HG03025 (cell line): ENCODE measurements at regions not wholly inside any gene's neighbourhood (a gene's known extent, or its start where the extent isn't known, plus 50 kb on each side); places are given as distances from the start of the nearest gene placed in this dataset.
"Not testable (repeated sequence)": the region's sequence is repeated elsewhere in the genome, so short reads cannot be mapped to it uniquely, and the experiment has no call there.

Experiments used
- ATAC-seq: cut with Tn5 transposase; IDR thresholded peaks from one replicate; pipeline ENCODE4 v1.9.1; 2021; ENCODE audit warnings: mild to moderate bottlenecking, moderate library complexity; ENCODE audit not compliant: unreplicated experiment, low FRiP score

- peak; percentile 98 for ATAC-seq
These were observed 279.1 kb downstream of the TTC6 start for GRCh38 chr14:37874429-37875109.

- no peak for ATAC-seq
These were observed 292.8 kb downstream of the TTC6 start for GRCh38 chr14:37888234-37888633.

GRCh38 chr14:37889087-37889486 is 293.7 kb downstream of the TTC6 start:
- no peak for ATAC-seq

- no peak for ATAC-seq
These were observed 294.7 kb downstream of the TTC6 start for GRCh38 chr14:37890095-37890494.

GRCh38 chr14:37891500-37891899 is 296.1 kb downstream of the TTC6 start:
- ATAC-seq, result not testable (repeated sequence)

- no peak for ATAC-seq
These were observed 299.0 kb downstream of the TTC6 start for GRCh38 chr14:37894463-37894862.

GRCh38 chr14:37899365-37899764 is 303.9 kb downstream of the TTC6 start:
- ATAC-seq, result no peak

- ATAC-seq, result no peak
These were observed 305.1 kb downstream of the TTC6 start for GRCh38 chr14:37900561-37900960.

- ATAC-seq, result no peak
These were observed 305.7 kb upstream of the SSTR1 start for GRCh38 chr14:37901978-37902377.

GRCh38 chr14:37903343-37904191 is 304.1 kb upstream of the SSTR1 start:
- ATAC-seq, result no peak

- ATAC-seq, result no peak
These were observed 283.1 kb upstream of the SSTR1 start for GRCh38 chr14:37924622-37925021.

- ATAC-seq, result no peak
These were observed 275.7 kb upstream of the SSTR1 start for GRCh38 chr14:37932008-37932407.

- no peak for ATAC-seq
These were observed 275.2 kb upstream of the SSTR1 start for GRCh38 chr14:37932481-37932880.

GRCh38 chr14:37936971-37937370 is 270.7 kb upstream of the SSTR1 start:
- no peak for ATAC-seq

- ATAC-seq, result no peak
These were observed 268.2 kb upstream of the SSTR1 start for GRCh38 chr14:37939442-37940028.

- no peak for ATAC-seq
These were observed 261.7 kb upstream of the SSTR1 start for GRCh38 chr14:37945959-37946358.

GRCh38 chr14:37946819-37947218 is 260.9 kb upstream of the SSTR1 start:
- ATAC-seq, result no peak

GRCh38 chr14:37948266-37948665 is 259.4 kb upstream of the SSTR1 start:
- ATAC-seq, result no peak

- ATAC-seq, result no peak
These were observed 239.0 kb upstream of the SSTR1 start for GRCh38 chr14:37968664-37969240.

GRCh38 chr14:37969511-37969979 is 238.2 kb upstream of the SSTR1 start:
- ATAC-seq, result no peak

GRCh38 chr14:37970696-37971095 is 237.0 kb upstream of the SSTR1 start:
- ATAC-seq, result no peak
